Vagina (tissue), 2 donors: ENCODE measurements at regions not wholly inside any gene's neighbourhood (a gene's known extent, or its start where the extent isn't known, plus 50 kb on each side); places are given as distances from the start of the nearest gene placed in this dataset.

Experiments
- DNase-seq, 2 donors: peaks; one replicate each; pipeline ENCODE4 v3.0.0-alpha.2; 2017; ENCODE audit errors: extremely low spot score in 2 of 2
- H3K27ac ChIP-seq: fragments of 200-600 bp; sonication (generic); one replicate; pipeline ENCODE4 v1.5.1; 2019
- H3K27me3 ChIP-seq: fragments of 200-600 bp; sonication (generic); one replicate; pipeline ENCODE4 v1.5.1; 2019
- H3K36me3 ChIP-seq, 2 donors: fragments of 200-600 bp; sonication (generic); one replicate each; pipeline ENCODE4 v1.5.1; 2017 to 2019
- H3K4me1 ChIP-seq: fragments of 200-600 bp; sonication (generic); one replicate; pipeline ENCODE4 v1.5.1; 2019
- H3K4me3 ChIP-seq, 2 donors: fragments of 200-600 bp; sonication (generic); 1 replicate in 1 of 2; 2 replicates in 1 of 2; pipeline ENCODE4 v1.5.1; 2016 to 2019
- H3K9me3 ChIP-seq: fragments of 200-600 bp; sonication (generic); one replicate; pipeline ENCODE4 v1.5.1; 2019
- CTCF ChIP-seq, 3 experiments: fragments of 450-650 bp in 2 of 3; fragments of 200-600 bp in 1 of 3; sonication (generic) in 1 of 3; IDR thresholded peaks; one replicate each; pipeline ENCODE4 v1.5.1; 2017 to 2019; ENCODE audit warnings: antibody characterized with exemption in 3 of 3, mild to moderate bottlenecking in 2 of 3, moderate library complexity in 2 of 3
- POLR2A ChIP-seq, 2 donors: fragments of 450-650 bp; IDR thresholded peaks; one replicate each; pipeline ENCODE4 v1.6.1; 2017; ENCODE audit warnings: antibody characterized with exemption in 2 of 2, mild to moderate bottlenecking in 2 of 2, moderate library complexity in 2 of 2
- POLR2AphosphoS5 ChIP-seq, 2 donors: sonication (generic); formaldehyde crosslinking; IDR thresholded peaks; one replicate each; pipeline ENCODE4 v1.9.0; 2017; ENCODE audit warnings: antibody characterized with exemption in 2 of 2, mild to moderate bottlenecking in 2 of 2, low read depth in 1 of 2; ENCODE audit not compliant: insufficient read depth in 1 of 2
- intact Hi-C: fragments of 100-400 bp; cut with DNase I; formaldehyde crosslinking; loops from one replicate; pipeline ENCODE4 v1.15.1; 2023

GRCh38 chr7:156309016-156309620 lies 331.5 kb upstream of the RNF32 start:
- Histone ChIP-seq H3K4me1 (no peaks in the 10 kb centered on the region), H3K36me3 (no peaks in the 10 kb centered on the region), H3K9me3 (no peaks in the 10 kb centered on the region), H3K27ac (no peak overlapping the region), H3K4me3 (no peak overlapping the region), H3K27me3 (no peaks in the 10 kb centered on the region)
- TF ChIP-seq POLR2AphosphoS5 (IDR thresholded peaks at IDR 0.05; ENCODE audit: insufficient read depth in 1 of 2, low read depth in 1 of 2) (no peak), CTCF (IDR thresholded peaks at IDR 0.05) (no peak), POLR2A (IDR thresholded peaks at IDR 0.05) (no peak)
- intact Hi-C loops, result no loop called here
- DNase-seq, result no peak

- H3K4me1 ChIP-seq, result no peaks in the 10 kb centered on the region
- no peaks in the 10 kb centered on the region for H3K27me3 ChIP-seq
- TF ChIP-seq POLR2AphosphoS5 (IDR thresholded peaks at IDR 0.05; ENCODE audit: insufficient read depth in 1 of 2, low read depth in 1 of 2), result no peak
- no peak for TF ChIP-seq CTCF (IDR thresholded peaks at IDR 0.05)
- no peak for TF ChIP-seq POLR2A (IDR thresholded peaks at IDR 0.05)
- no peaks in the 10 kb centered on the region for H3K9me3 ChIP-seq
- H3K36me3 ChIP-seq, result no peaks in the 10 kb centered on the region
- H3K4me3 ChIP-seq, result no peak overlapping the region
- no peak overlapping the region for H3K27ac ChIP-seq
- DNase-seq, result no peak
- intact Hi-C loops, result no loop called here
Measured at GRCh38 chr7:156307193-156307592, 333.4 kb upstream of the RNF32 start.

- no peaks in the 10 kb centered on the region for H3K27me3 ChIP-seq
- no peaks in the 10 kb centered on the region for H3K9me3 ChIP-seq
- no peak overlapping the region for H3K27ac ChIP-seq
- H3K4me1 ChIP-seq, result no peaks in the 10 kb centered on the region
- H3K36me3 ChIP-seq, result no peaks in the 10 kb centered on the region
- no peak for DNase-seq
- intact Hi-C loops, result no loop called here
- TF ChIP-seq POLR2A (IDR thresholded peaks at IDR 0.05) (no peak), CTCF (IDR thresholded peaks at IDR 0.05) (no peak), POLR2AphosphoS5 (IDR thresholded peaks at IDR 0.05; ENCODE audit: insufficient read depth in 1 of 2, low read depth in 1 of 2) (no peak)
- no peak overlapping the region for H3K4me3 ChIP-seq
Measured at GRCh38 chr7:156305351-156305750, 335.2 kb upstream of the RNF32 start.

- Histone ChIP-seq H3K27me3 (no peaks in the 10 kb centered on the region), H3K9me3 (no peaks in the 10 kb centered on the region), H3K4me3 (no peak overlapping the region), H3K4me1 (no peaks in the 10 kb centered on the region), H3K27ac (no peak overlapping the region), H3K36me3 (no peaks in the 10 kb centered on the region)
- no peak for DNase-seq
- no peak for TF ChIP-seq POLR2AphosphoS5 (IDR thresholded peaks at IDR 0.05; ENCODE audit: insufficient read depth in 1 of 2, low read depth in 1 of 2)
- TF ChIP-seq CTCF (IDR thresholded peaks at IDR 0.05), result no peak
- TF ChIP-seq POLR2A (IDR thresholded peaks at IDR 0.05), result no peak
- intact Hi-C loops, result no loop called here
Measured at GRCh38 chr7:156282816-156283215, 357.8 kb upstream of the RNF32 start.

GRCh38 chr7:156279635-156280034 lies 360.9 kb upstream of the RNF32 start:
- H3K27me3 ChIP-seq, result no peaks in the 10 kb centered on the region
- DNase-seq, result no peak
- H3K4me3 ChIP-seq, result no peak overlapping the region
- H3K27ac ChIP-seq, result no peak overlapping the region
- H3K36me3 ChIP-seq, result no peaks in the 10 kb centered on the region
- H3K9me3 ChIP-seq, result no peaks in the 10 kb centered on the region
- H3K4me1 ChIP-seq, result no peaks in the 10 kb centered on the region
- no peak for TF ChIP-seq CTCF (IDR thresholded peaks at IDR 0.05)
- TF ChIP-seq POLR2AphosphoS5 (IDR thresholded peaks at IDR 0.05; ENCODE audit: insufficient read depth in 1 of 2, low read depth in 1 of 2), result no peak
- no peak for TF ChIP-seq POLR2A (IDR thresholded peaks at IDR 0.05)
- intact Hi-C loops, result no loop called here
